ENCODE measurements at regions not wholly inside any gene's neighbourhood (a gene's known extent, or its start where the extent isn't known, plus 50 kb on each side); places are given as distances from the start of the nearest gene placed in this dataset.

GRCh38 chr14:87524011-87524410, 469.0 kb downstream of the GALC start:
- no peak overlapping the region for H3K4me3 Mint-ChIP-seq (ENCODE audit: unreplicated experiment)
- no peak for TF ChIP-seq CTCF (IDR thresholded peaks at IDR 0.05)

GRCh38 chr14:87522575-87522974, 470.4 kb downstream of the GALC start:
- H3K27ac Mint-ChIP-seq (ENCODE audit: unreplicated experiment), result no peak overlapping the region
- no peak for TF ChIP-seq CTCF (IDR thresholded peaks at IDR 0.05)
- no peak overlapping the region for H3K4me3 Mint-ChIP-seq (ENCODE audit: unreplicated experiment)
- H3K27me3 Mint-ChIP-seq (ENCODE audit: unreplicated experiment), result no peaks in the 10 kb centered on the region
- H3K9me3 Mint-ChIP-seq (ENCODE audit: unreplicated experiment), result peaks cover 1% of the 10 kb centered on the region
- no peak for DNase-seq (ENCODE audit: extremely low spot score, unreplicated experiment)
- no peaks in the 10 kb centered on the region for H3K4me1 Mint-ChIP-seq (ENCODE audit: unreplicated experiment)
- H3K36me3 Mint-ChIP-seq (ENCODE audit: unreplicated experiment), result no peaks in the 10 kb centered on the region

More at GRCh38 chr14:87524011-87524410, 469.0 kb downstream of the GALC start:
- H3K9me3 Mint-ChIP-seq (ENCODE audit: unreplicated experiment), result peaks cover 4% of the 10 kb centered on the region
- H3K4me1 Mint-ChIP-seq (ENCODE audit: unreplicated experiment), result no peaks in the 10 kb centered on the region
- no peaks in the 10 kb centered on the region for H3K36me3 Mint-ChIP-seq (ENCODE audit: unreplicated experiment)
- no peak overlapping the region for H3K27ac Mint-ChIP-seq (ENCODE audit: unreplicated experiment)
- H3K27me3 Mint-ChIP-seq (ENCODE audit: unreplicated experiment), result peaks cover 3% of the 10 kb centered on the region
- DNase-seq (ENCODE audit: extremely low spot score, unreplicated experiment), result no peak

- Mint-ChIP-seq H3K4me3 (ENCODE audit: unreplicated experiment) (no peak overlapping the region), H3K4me1 (ENCODE audit: unreplicated experiment) (no peaks in the 10 kb centered on the region), H3K9me3 (ENCODE audit: unreplicated experiment) (peaks cover 2% of the 10 kb centered on the region), H3K27ac (ENCODE audit: unreplicated experiment) (no peak overlapping the region), H3K36me3 (ENCODE audit: unreplicated experiment) (no peaks in the 10 kb centered on the region), H3K27me3 (ENCODE audit: unreplicated experiment) (no peaks in the 10 kb centered on the region)
- DNase-seq (ENCODE audit: extremely low spot score, unreplicated experiment), result no peak
- TF ChIP-seq CTCF (IDR thresholded peaks at IDR 0.05), result no peak
These were observed 484.6 kb downstream of the GALC start for GRCh38 chr14:87508333-87508732.

GRCh38 chr14:87503711-87504110, 489.3 kb downstream of the GALC start:
- no peak for DNase-seq (ENCODE audit: extremely low spot score, unreplicated experiment)
- no peak overlapping the region for H3K4me3 Mint-ChIP-seq (ENCODE audit: unreplicated experiment)
- H3K9me3 Mint-ChIP-seq (ENCODE audit: unreplicated experiment), result peaks cover 3% of the 10 kb centered on the region
- H3K36me3 Mint-ChIP-seq (ENCODE audit: unreplicated experiment), result no peaks in the 10 kb centered on the region
- no peaks in the 10 kb centered on the region for H3K4me1 Mint-ChIP-seq (ENCODE audit: unreplicated experiment)
- H3K27ac Mint-ChIP-seq (ENCODE audit: unreplicated experiment), result no peak overlapping the region
- H3K27me3 Mint-ChIP-seq (ENCODE audit: unreplicated experiment), result no peaks in the 10 kb centered on the region
- TF ChIP-seq CTCF (IDR thresholded peaks at IDR 0.05), result no peak

GRCh38 chr14:87497301-87497700, 495.7 kb downstream of the GALC start:
- no peak for TF ChIP-seq CTCF (IDR thresholded peaks at IDR 0.05)
- H3K27me3 Mint-ChIP-seq (ENCODE audit: unreplicated experiment), result no peaks in the 10 kb centered on the region
- peaks cover 3% of the 10 kb centered on the region for H3K9me3 Mint-ChIP-seq (ENCODE audit: unreplicated experiment)
- H3K27ac Mint-ChIP-seq (ENCODE audit: unreplicated experiment), result no peak overlapping the region
- no peaks in the 10 kb centered on the region for H3K36me3 Mint-ChIP-seq (ENCODE audit: unreplicated experiment)
- no peaks in the 10 kb centered on the region for H3K4me1 Mint-ChIP-seq (ENCODE audit: unreplicated experiment)
- H3K4me3 Mint-ChIP-seq (ENCODE audit: unreplicated experiment), result no peak overlapping the region
- DNase-seq (ENCODE audit: extremely low spot score, unreplicated experiment), result no peak

Measured in osteocyte (in vitro differentiated cells).